ENCODE measurements at regions not wholly inside any gene's neighbourhood (a gene's known extent, or its start where the extent isn't known, plus 50 kb on each side); places are given as distances from the start of the nearest gene placed in this dataset.

GRCh38 chr15:87667643-87668042 is 588.9 kb downstream of the NTRK3 start:
- no peak overlapping the region for H3K4me3 ChIP-seq
- 83 to 91% (median 88%) methylated on average over 3 of the region's 3 CpGs for WGBS, 5 donors
- H3K27me3 ChIP-seq = no peaks in the 10 kb centered on the region
- H3K36me3 ChIP-seq = no peaks in the 10 kb centered on the region
- H3K27ac ChIP-seq = no peak overlapping the region
- TF ChIP-seq POLR2AphosphoS5 (IDR thresholded peaks at IDR 0.05) (no peak), CTCF (IDR thresholded peaks at IDR 0.05) (no peak), EP300 (IDR thresholded peaks at IDR 0.05) (no peak)
- peaks cover 3 to 40% (median 14%) of the 10 kb centered on the region in 4 donors for H3K9me3 ChIP-seq
- no peaks in the 10 kb centered on the region for H3K4me1 ChIP-seq
- DNase-seq = no peak
- intact Hi-C loops (cut with DNase I; ENCODE audit: low total_unique reads) = no loop called here

GRCh38 chr15:87662575-87662974 is 594.0 kb downstream of the NTRK3 start:
- no peak for DNase-seq
- Histone ChIP-seq H3K4me3 (no peak overlapping the region), H3K27ac (no peak overlapping the region), H3K36me3 (no peaks in the 10 kb centered on the region), H3K4me1 (no peaks in the 10 kb centered on the region), H3K27me3 (no peaks in the 10 kb centered on the region), H3K9me3 (peaks cover 0 to 26% (median 9%) of the 10 kb centered on the region in 4 donors)
- intact Hi-C loops (cut with DNase I; ENCODE audit: low total_unique reads) = no loop called here
- TF ChIP-seq POLR2A (IDR thresholded peaks at IDR 0.05) (no peak), POLR2AphosphoS5 (IDR thresholded peaks at IDR 0.05) (no peak), EP300 (IDR thresholded peaks at IDR 0.05) (no peak), CTCF (IDR thresholded peaks at IDR 0.05) (no peak)
- WGBS, 5 donors = 85 to 93% (median 89%) methylated on average over 6 of the region's 6 CpGs

GRCh38 chr15:87661454-87662355 is 594.8 kb downstream of the NTRK3 start:
- no peak for TF ChIP-seq EP300 (IDR thresholded peaks at IDR 0.05)
- 68 to 83% (median 77%) methylated on average over 3 of the region's 3 CpGs for WGBS, 5 donors
- Histone ChIP-seq H3K27me3 (no peaks in the 10 kb centered on the region), H3K36me3 (no peaks in the 10 kb centered on the region), H3K4me3 (no peak overlapping the region), H3K9me3 (peaks cover 0 to 17% (median 5%) of the 10 kb centered on the region in 4 donors), H3K27ac (no peak overlapping the region), H3K4me1 (no peaks in the 10 kb centered on the region)
- no peak for DNase-seq
- intact Hi-C loops (cut with DNase I; ENCODE audit: low total_unique reads) = no loop called here

GRCh38 chr15:87660251-87661129 is 596.0 kb downstream of the NTRK3 start:
- H3K4me1 ChIP-seq = no peaks in the 10 kb centered on the region
- no peak for DNase-seq
- WGBS, 5 donors = 62 to 76% (median 69%) methylated on average over 2 of the region's 2 CpGs
- intact Hi-C loops (cut with DNase I; ENCODE audit: low total_unique reads) = no loop called here
- H3K27ac ChIP-seq = no peak overlapping the region
- H3K4me3 ChIP-seq = no peak overlapping the region
- H3K36me3 ChIP-seq = no peaks in the 10 kb centered on the region
- TF ChIP-seq POLR2AphosphoS5 (IDR thresholded peaks at IDR 0.05) = no peak
- no peak for TF ChIP-seq EP300 (IDR thresholded peaks at IDR 0.05)
- no peak for TF ChIP-seq POLR2A (IDR thresholded peaks at IDR 0.05)
- TF ChIP-seq CTCF (IDR thresholded peaks at IDR 0.05) = no peak
- H3K27me3 ChIP-seq = no peaks in the 10 kb centered on the region
- H3K9me3 ChIP-seq = peaks cover 0 to 17% (median 5%) of the 10 kb centered on the region in 4 donors
